Neural cell (in vitro differentiated cells): ENCODE measurements at regions not wholly inside any gene's neighbourhood (a gene's known extent, or its start where the extent isn't known, plus 50 kb on each side); places are given as distances from the start of the nearest gene placed in this dataset.

Experiments
- CTCF ChIP-seq: fragments of 450-650 bp; IDR thresholded peaks from 2 replicates; pipeline ENCODE4 v1.5.1; 2014; ENCODE audit warnings: antibody characterized with exemption, mild to moderate bottlenecking, moderate library complexity; ENCODE audit not compliant: poor library complexity, severe bottlenecking
- EP300 ChIP-seq: fragments of 450-650 bp; conservative IDR thresholded peaks from 2 replicates; pipeline ENCODE4 v1.6.1; 2014; ENCODE audit warnings: antibody characterized with exemption, mild to moderate bottlenecking, moderate library complexity; ENCODE audit not compliant: poor library complexity, severe bottlenecking
- EZH2 ChIP-seq: fragments of 200-600, 300-800 bp; shearing (Covaris generic), sonication (generic); IDR thresholded peaks from 2 replicates; pipeline ENCODE4 v1.6.1; 2014; ENCODE audit warnings: antibody characterized with exemption, low read length, borderline replicate concordance, mild to moderate bottlenecking; ENCODE audit not compliant: insufficient read depth, poor library complexity, severe bottlenecking
- MXI1 ChIP-seq: fragments of 450-650 bp; conservative IDR thresholded peaks from 2 replicates; pipeline ENCODE4 v1.6.1; 2014; ENCODE audit warnings: antibody characterized with exemption, mild to moderate bottlenecking; ENCODE audit not compliant: poor library complexity, severe bottlenecking
- POLR2AphosphoS5 ChIP-seq: IDR thresholded peaks from 2 replicates; pipeline ENCODE4 v1.6.1; 2012
- RAD21 ChIP-seq: fragments of 450-650 bp; conservative IDR thresholded peaks from 2 replicates; pipeline ENCODE4 v1.6.1; 2014; ENCODE audit warnings: antibody characterized with exemption, mild to moderate bottlenecking, moderate library complexity
- TAF1 ChIP-seq: IDR thresholded peaks from 2 replicates; pipeline ENCODE4 v1.6.1; 2012; ENCODE audit warnings: low read depth
- TF ChIP-seq, protein P1 (sequence below): IDR thresholded peaks from 2 replicates; pipeline ENCODE4 v1.6.1; 2012; ENCODE audit warnings: borderline replicate concordance

DNA sequence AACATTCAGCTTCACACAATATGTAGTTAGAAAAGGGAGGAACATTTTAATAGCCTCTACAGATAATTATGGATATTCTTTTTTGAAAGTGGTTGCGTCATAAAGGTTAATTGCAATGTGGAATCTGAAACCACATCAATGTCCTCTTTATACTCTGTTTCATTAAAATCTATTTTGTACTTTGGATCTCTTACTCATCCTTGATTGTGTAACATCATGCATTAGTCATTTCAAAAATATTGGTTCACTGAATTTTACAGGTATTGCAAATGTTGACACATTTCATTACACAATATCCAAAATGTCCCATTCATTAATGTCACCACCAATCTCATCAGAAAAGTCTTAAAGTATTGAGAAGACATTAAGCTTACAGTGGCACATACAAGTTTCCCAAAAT, 62.7 kb upstream of the USP9X start:
- no peak for TF ChIP-seq CTCF
- no peak for TF ChIP-seq EZH2
- TF ChIP-seq MXI1 = no peak
- TF ChIP-seq, protein P1, sequence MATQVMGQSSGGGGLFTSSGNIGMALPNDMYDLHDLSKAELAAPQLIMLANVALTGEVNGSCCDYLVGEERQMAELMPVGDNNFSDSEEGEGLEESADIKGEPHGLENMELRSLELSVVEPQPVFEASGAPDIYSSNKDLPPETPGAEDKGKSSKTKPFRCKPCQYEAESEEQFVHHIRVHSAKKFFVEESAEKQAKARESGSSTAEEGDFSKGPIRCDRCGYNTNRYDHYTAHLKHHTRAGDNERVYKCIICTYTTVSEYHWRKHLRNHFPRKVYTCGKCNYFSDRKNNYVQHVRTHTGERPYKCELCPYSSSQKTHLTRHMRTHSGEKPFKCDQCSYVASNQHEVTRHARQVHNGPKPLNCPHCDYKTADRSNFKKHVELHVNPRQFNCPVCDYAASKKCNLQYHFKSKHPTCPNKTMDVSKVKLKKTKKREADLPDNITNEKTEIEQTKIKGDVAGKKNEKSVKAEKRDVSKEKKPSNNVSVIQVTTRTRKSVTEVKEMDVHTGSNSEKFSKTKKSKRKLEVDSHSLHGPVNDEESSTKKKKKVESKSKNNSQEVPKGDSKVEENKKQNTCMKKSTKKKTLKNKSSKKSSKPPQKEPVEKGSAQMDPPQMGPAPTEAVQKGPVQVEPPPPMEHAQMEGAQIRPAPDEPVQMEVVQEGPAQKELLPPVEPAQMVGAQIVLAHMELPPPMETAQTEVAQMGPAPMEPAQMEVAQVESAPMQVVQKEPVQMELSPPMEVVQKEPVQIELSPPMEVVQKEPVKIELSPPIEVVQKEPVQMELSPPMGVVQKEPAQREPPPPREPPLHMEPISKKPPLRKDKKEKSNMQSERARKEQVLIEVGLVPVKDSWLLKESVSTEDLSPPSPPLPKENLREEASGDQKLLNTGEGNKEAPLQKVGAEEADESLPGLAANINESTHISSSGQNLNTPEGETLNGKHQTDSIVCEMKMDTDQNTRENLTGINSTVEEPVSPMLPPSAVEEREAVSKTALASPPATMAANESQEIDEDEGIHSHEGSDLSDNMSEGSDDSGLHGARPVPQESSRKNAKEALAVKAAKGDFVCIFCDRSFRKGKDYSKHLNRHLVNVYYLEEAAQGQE = no peak
- TF ChIP-seq POLR2AphosphoS5 = no peak
- no peak for TF ChIP-seq EP300
- TF ChIP-seq TAF1 = no peak
- TF ChIP-seq RAD21 = no peak
